ENCODE measurements at regions not wholly inside any gene's neighbourhood (a gene's known extent, or its start where the extent isn't known, plus 50 kb on each side); places are given as distances from the start of the nearest gene placed in this dataset.

- Histone ChIP-seq H3K4me1 (ENCODE audit: low read length) (peaks cover 9% of the 10 kb centered on the region), H3K79me2 (ENCODE audit: low read length) (no peaks in the 10 kb centered on the region), H3K4me3 (ENCODE audit: low read length) (no peak overlapping the region), H3K27ac (ENCODE audit: low read length) (no peak overlapping the region), H3K4me2 (ENCODE audit: low read length) (no peak overlapping the region), H3K9me3 (ENCODE audit: insufficient read depth, low read length) (peaks cover 14% of the 10 kb centered on the region; the same call in 1 of the 2 replicates), H2AFZ (ENCODE audit: low read depth, low read length) (no peak overlapping the region), H4K20me1 (ENCODE audit: insufficient read depth, low read length) (no peaks in the 10 kb centered on the region), H3K9ac (ENCODE audit: low read length) (no peak overlapping the region), H3K36me3 (replicated peaks; ENCODE audit: low read depth, low read length) (no peaks in the 10 kb centered on the region), H3K27me3 (ENCODE audit: low read depth, low read length) (0 out of 2 replicates have a peak, but pooled peaks cover 2% of the 10 kb centered on the region)
- TF ChIP-seq EZH2phosphoT487 (IDR thresholded peaks at IDR 0.05; ENCODE audit: low read depth) (no peak), CTCF (IDR thresholded peaks at IDR 0.05; ENCODE audit: low read depth, low read length) (no peak)
Observed at GRCh38 chr19:30178721-30179402, 193.3 kb upstream of the ZNF536 start.

GRCh38 chr19:30180691-30181090 is 191.5 kb upstream of the ZNF536 start:
- Histone ChIP-seq H3K4me1 (ENCODE audit: low read length) (peaks cover 7% of the 10 kb centered on the region), H3K4me2 (ENCODE audit: low read length) (no peak overlapping the region), H3K4me3 (ENCODE audit: low read length) (no peak overlapping the region), H3K36me3 (replicated peaks; ENCODE audit: low read depth, low read length) (no peaks in the 10 kb centered on the region), H3K79me2 (ENCODE audit: low read length) (no peaks in the 10 kb centered on the region), H3K27ac (ENCODE audit: low read length) (no peak overlapping the region), H3K9ac (ENCODE audit: low read length) (no peak overlapping the region), H2AFZ (ENCODE audit: low read depth, low read length) (no peak overlapping the region), H3K9me3 (ENCODE audit: insufficient read depth, low read length) (peaks cover 18% of the 10 kb centered on the region; the same call in 1 of the 2 replicates), H4K20me1 (ENCODE audit: insufficient read depth, low read length) (no peaks in the 10 kb centered on the region), H3K27me3 (ENCODE audit: low read depth, low read length) (0 out of 2 replicates have a peak, but pooled peaks cover 2% of the 10 kb centered on the region)
- TF ChIP-seq CTCF (IDR thresholded peaks at IDR 0.05; ENCODE audit: low read depth, low read length) (no peak), EZH2phosphoT487 (IDR thresholded peaks at IDR 0.05; ENCODE audit: low read depth) (no peak)

GRCh38 chr19:30183807-30184490 is 188.2 kb upstream of the ZNF536 start:
- Histone ChIP-seq H3K4me1 (ENCODE audit: low read length) (no peaks in the 10 kb centered on the region), H3K9ac (ENCODE audit: low read length) (no peak overlapping the region), H3K36me3 (replicated peaks; ENCODE audit: low read depth, low read length) (no peaks in the 10 kb centered on the region), H3K4me3 (ENCODE audit: low read length) (no peak overlapping the region), H3K9me3 (ENCODE audit: insufficient read depth, low read length) (peaks cover 18% of the 10 kb centered on the region; the same call in 1 of the 2 replicates), H4K20me1 (ENCODE audit: insufficient read depth, low read length) (no peaks in the 10 kb centered on the region), H3K79me2 (ENCODE audit: low read length) (no peaks in the 10 kb centered on the region), H2AFZ (ENCODE audit: low read depth, low read length) (no peak overlapping the region), H3K27me3 (ENCODE audit: low read depth, low read length) (0 out of 2 replicates have a peak, but pooled peaks cover 2% of the 10 kb centered on the region), H3K27ac (ENCODE audit: low read length) (no peak overlapping the region), H3K4me2 (ENCODE audit: low read length) (no peak overlapping the region)
- TF ChIP-seq EZH2phosphoT487 (IDR thresholded peaks at IDR 0.05; ENCODE audit: low read depth) (no peak), CTCF (IDR thresholded peaks at IDR 0.05; ENCODE audit: low read depth, low read length) (no peak)

- no peaks in the 10 kb centered on the region for H3K79me2 ChIP-seq (ENCODE audit: low read length)
- no peak overlapping the region for H3K4me2 ChIP-seq (ENCODE audit: low read length)
- no peak for TF ChIP-seq CTCF (IDR thresholded peaks at IDR 0.05; ENCODE audit: low read depth, low read length)
- TF ChIP-seq EZH2phosphoT487 (IDR thresholded peaks at IDR 0.05; ENCODE audit: low read depth), result no peak
Observed at GRCh38 chr19:30202060-30202600, 170.1 kb upstream of the ZNF536 start.

More at GRCh38 chr19:30202060-30202600, 170.1 kb upstream of the ZNF536 start:
- Histone ChIP-seq H4K20me1 (ENCODE audit: insufficient read depth, low read length) (no peaks in the 10 kb centered on the region), H3K9me3 (ENCODE audit: insufficient read depth, low read length) (0 out of 2 replicates have a peak, but pooled peaks cover 3% of the 10 kb centered on the region), H3K4me1 (ENCODE audit: low read length) (no peaks in the 10 kb centered on the region), H3K27ac (ENCODE audit: low read length) (no peak overlapping the region), H3K27me3 (ENCODE audit: low read depth, low read length) (peaks cover 6% of the 10 kb centered on the region; the same call in 1 of the 2 replicates), H3K4me3 (ENCODE audit: low read length) (no peak overlapping the region), H3K36me3 (replicated peaks; ENCODE audit: low read depth, low read length) (no peaks in the 10 kb centered on the region), H2AFZ (ENCODE audit: low read depth, low read length) (no peak overlapping the region), H3K9ac (ENCODE audit: low read length) (no peak overlapping the region)

Data from OCI-LY3 (cell line).